HG02973 (cell line): ENCODE measurements at regions not wholly inside any gene's neighbourhood (a gene's known extent, or its start where the extent isn't known, plus 50 kb on each side); places are given as distances from the start of the nearest gene placed in this dataset.
"Not testable (repeated sequence)": the region's sequence is repeated elsewhere in the genome, so short reads cannot be mapped to it uniquely, and the experiment has no call there.

Experiments
- ATAC-seq: cut with Tn5 transposase; IDR thresholded peaks from one replicate; pipeline ENCODE4 v1.9.1; 2021; ENCODE audit warnings: moderate library complexity; ENCODE audit not compliant: unreplicated experiment

- no peak for ATAC-seq
These were observed 91.0 kb upstream of the COL1A2 start for GRCh38 chr7:94303695-94304094.

DNA sequence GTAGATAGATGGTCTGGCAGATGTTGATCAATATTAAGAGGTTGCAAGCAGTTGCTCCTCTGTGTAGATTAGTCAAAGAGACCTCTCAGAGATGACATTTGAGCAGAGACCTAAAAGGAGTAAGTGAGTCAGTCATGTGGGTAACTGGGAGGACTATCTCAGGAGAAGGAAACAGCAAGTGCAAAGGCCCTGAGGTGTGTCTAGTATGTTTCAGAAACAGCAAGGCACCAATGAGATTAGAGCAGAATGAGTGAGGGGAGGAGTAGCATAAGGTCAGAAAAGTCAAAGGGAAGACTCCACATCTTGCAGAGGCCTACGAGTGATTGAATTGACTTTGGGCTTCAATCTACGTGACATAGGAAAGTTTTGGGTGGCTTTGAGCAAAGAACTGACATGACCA is 89.8 kb upstream of the COL1A2 start:
- no peak for ATAC-seq

DNA sequence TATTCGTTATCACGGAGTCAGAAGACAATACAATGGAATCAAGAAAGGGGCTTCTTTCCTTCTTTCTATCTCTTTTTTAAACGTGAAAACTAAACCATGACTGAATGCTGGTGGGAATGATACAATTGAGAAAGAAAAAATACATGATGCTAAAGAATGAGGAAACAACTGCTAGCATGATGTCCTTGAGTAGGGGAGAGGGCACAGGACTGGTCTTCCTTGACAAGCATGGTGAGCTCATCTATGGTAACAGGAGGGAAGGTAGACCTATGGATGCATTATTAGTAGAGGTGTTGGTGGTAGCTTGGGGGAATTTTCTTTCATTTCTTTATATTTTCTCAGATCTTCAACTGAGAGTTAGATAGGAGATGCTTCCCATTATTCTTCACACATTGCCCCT is 88.9 kb upstream of the COL1A2 start:
- no peak for ATAC-seq

DNA sequence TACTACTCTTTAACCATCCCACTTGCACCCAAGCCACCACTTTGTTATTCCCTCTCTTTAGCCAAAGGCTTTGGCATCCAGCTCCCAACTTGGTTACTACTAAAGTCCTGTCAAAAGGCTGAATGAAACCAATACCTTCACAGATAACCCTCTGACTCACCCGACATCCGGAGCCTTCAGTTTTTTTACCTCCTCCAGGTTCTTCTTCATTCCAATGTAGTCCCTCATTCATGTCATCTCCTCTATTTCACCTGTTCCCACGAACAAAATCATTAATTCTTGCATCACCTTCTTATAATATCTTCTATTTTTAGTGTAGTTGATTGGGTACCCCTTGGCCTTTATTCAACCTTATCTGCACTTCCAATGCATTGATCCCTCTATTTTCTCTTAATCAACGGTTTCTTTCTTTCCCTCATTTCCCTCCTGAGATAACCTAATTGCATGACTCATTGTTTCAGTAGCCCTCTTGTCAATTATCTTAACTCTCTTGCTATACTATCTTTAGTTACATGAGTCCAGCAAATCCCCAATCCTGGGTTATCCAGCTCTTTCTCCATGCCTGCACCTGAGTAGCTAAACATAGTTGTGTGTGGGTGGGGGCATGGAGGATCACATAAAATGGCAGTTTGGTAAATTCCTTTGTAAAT is 87.2 kb upstream of the COL1A2 start:
- no peak for ATAC-seq

DNA sequence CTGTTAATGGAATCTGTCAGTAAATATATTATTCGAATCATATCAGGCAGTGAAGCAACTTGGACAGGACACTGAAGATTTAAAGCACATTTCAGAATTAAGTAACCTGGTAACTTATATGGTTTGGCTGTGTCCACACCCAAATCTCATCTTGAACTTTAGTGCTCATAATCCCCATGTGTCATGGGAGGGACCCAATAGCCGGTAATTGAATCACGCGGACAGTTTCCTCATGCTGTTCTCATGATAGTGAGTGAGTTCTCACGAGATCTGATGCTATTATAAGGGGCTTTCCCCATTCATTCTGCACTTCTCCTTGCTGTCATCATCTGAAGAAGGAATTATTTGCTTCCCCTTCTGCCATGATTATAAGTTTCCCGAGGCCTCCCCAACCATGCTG is 83.2 kb upstream of the COL1A2 start:
- ATAC-seq = no peak

DNA sequence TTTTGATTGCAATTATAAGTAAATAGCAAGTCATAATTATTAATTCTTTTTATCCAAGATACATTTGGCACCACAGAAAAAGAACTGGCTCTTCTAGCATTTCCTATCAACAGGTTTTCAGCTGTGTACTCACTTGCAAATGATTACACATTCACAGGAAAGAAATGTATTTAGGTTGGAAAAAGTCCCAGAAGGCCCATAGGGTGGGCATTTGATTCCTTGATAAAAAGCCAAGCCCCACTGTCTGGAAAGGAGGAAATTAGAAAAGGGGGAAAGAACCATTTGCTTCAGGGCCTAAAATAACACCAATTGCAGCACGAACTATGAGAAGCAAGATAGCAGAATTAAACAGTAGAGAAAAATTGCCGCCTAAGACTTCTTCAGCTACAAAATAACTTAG is 80.8 kb upstream of the COL1A2 start:
- ATAC-seq = no peak

GRCh38 chr7:94314413-94315410 is 80.0 kb upstream of the COL1A2 start:
- no peak for ATAC-seq

DNA sequence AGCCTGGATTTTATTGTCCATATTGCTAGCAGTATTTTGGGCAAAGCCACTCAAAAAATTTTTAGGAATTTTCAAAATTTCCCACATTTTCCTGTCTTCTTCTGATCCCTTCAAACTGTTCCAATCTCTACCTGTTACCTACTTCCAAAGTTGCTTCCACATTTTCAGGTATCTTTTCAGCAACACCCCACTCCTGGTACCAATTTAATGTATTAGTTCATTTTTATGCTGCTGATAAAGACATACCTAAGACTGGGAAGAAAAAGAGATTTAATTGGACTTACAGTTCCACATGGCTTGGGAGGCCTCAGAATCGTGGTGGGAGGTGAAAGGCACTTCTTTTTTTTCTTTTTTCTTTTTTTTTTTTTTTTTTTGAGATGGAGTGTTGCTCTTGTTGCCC is 73.6 kb upstream of the COL1A2 start:
- not testable (repeated sequence) for ATAC-seq

GRCh38 chr7:94323844-94324243 is 70.9 kb upstream of the COL1A2 start:
- ATAC-seq = no peak

GRCh38 chr7:94324380-94325121 is 70.1 kb upstream of the COL1A2 start:
- ATAC-seq = no peak

DNA sequence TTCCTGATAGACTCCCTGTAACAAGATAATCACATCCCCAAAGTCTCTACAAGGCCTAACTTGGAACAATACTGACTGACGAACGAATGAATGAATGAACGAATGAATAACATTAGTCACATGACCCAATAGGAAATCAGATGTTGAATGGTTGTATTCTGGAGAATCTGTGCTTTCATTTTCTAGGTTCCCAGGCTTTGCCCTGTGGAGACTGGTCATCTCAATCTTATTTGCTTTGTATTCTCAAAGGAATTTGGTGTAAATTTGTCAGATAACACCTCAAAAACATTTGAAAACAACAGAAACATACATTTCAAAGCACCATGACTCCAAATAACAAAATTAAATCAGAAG is 69.6 kb upstream of the COL1A2 start:
- no peak for ATAC-seq

DNA sequence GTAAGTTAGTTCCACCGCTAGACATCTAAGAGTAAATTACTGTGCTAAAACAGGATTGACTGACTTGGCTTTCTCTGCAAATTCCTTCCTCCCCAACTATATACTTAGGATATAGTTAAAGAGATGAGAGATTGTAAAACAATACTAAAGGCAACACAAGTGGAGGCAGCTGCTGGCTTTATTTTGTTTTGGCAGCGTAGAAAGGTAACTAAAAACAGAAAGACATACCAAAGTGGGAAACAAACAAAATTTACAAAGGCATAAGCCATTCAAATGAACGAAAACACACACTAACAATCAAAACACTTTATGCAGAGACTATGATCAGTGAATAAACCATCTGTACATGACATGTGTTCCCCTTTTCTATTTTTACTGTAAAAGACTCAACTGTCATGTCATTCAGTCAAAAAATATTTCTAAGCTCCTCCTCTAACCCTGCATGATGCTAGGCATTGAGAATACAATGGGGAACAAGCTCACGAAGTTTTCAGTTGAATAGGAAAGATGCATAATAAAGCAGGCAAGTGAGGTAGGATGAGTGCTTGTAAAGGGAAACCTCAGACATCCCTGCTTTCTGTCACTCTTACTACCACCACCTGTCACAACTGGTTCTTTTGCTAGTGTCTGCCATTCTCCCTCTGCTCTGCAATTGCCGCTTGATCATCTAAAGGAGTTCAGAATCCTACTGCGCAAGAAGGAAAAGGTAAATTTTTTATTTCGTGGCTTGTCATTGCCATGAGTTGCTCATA is 64.2 kb upstream of the COL1A2 start:
- ATAC-seq = no peak

GRCh38 chr7:94332571-94332970 is 62.1 kb upstream of the COL1A2 start:
- no peak for ATAC-seq

- ATAC-seq = no peak
These were observed 60.9 kb upstream of the COL1A2 start for GRCh38 chr7:94333810-94334209.

DNA sequence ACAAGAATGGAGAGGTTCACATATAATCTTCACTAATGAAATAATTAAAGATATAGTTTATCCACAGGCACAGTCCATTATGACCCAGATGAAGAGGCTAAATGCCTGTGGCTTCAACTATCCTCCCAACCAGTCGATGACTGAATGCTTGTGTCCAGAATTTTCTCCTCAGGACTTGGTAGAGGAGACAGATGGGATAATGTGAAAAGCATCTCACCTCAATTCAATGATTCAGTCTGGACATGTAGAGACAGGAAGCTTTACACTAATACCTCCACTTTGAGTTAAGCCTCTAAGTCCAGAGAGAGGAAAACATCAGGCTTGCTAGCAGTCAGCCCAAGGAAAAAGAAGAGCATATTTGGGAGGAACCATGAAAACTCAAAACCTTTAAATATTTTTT is 59.1 kb upstream of the COL1A2 start:
- no peak for ATAC-seq

DNA sequence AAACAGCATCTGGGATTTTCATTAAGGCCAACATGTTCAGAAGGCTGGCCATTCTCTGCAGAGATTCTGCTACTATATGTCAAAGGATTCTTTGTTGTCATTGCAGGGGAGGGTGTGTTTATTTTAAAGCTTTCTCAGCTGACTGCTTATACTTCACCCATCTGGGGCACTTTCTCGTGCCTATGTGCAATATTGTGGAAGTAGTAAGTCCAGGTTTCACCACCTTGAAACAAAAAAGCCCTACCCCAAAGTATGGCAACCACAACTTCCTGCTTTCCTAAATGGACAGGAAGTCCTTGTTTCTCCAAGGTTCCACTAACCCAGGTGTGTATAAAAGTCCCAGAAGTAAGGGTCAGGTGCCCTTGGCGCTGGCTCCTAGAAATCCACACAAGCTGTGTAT is 58.7 kb upstream of the COL1A2 start:
- ATAC-seq = no peak

DNA sequence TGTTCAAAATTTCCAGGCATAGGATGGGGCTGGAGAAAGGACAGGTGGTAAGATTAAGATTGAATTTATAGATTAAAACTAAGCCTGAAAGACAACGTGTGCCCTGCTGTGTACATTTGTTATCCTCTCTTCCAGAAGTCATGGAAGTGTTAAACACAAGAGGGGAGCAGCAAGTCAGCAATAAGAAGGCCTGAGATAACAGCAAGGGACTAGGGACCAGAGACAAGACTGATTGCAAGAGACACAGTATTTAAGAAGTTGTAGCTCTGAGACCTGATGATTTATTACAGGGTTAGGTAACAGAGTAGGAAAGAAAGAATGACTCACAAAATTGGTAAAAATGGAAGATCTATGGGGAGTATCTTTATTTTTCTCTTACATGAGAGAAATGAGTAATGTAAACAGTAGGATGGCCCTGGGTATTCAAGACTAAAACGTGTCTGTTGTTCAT is 55.7 kb upstream of the COL1A2 start:
- no peak for ATAC-seq

GRCh38 chr7:94344826-94345225 is 49.9 kb upstream of the COL1A2 start:
- ATAC-seq = no peak
